SK-N-SH (cell line): ENCODE measurements at regions not wholly inside any gene's neighbourhood (a gene's known extent, or its start where the extent isn't known, plus 50 kb on each side); places are given as distances from the start of the nearest gene placed in this dataset.

Source experiments
- CTCF ChIA-PET: fragments of 300-600, 350-600 bp; formaldehyde crosslinking; extraction: SDS; loops from one replicate; lab custom pipeline; 2021; lab: Yijun Ruan, JAX
- POLR2A ChIA-PET: fragments of 350-600 bp; sonication (Branson Sonifier 250); formaldehyde crosslinking; extraction: SDS; loops from one replicate; lab custom pipeline; 2020; ENCODE audit warnings: antibody characterized with exemption, inconsistent platforms; lab: Yijun Ruan, JAX
- DNase-seq: peaks from one replicate; pipeline ENCODE4 v3.0.0; 2012
- H2AFZ ChIP-seq: fragments of 200-600 bp; sonication (generic); 2 replicates; pipeline ENCODE4 v1.8.1; 2016; ENCODE audit warnings: antibody characterized with exemption, mild to moderate bottlenecking, low read depth
- H3F3A ChIP-seq: fragments of 200-600 bp; sonication (generic); replicated peaks from 2 replicates; pipeline ENCODE3; 2016; ENCODE audit warnings: antibody characterized with exemption, mild to moderate bottlenecking; ENCODE audit not compliant: insufficient read depth
- H3K27ac ChIP-seq, 2 experiments: fragments of 200-500 bp in 1 of 2; fragments of 200-600 bp in 1 of 2; sonication (Bioruptor generic) in 1 of 2; sonication (generic), shearing (Covaris generic) in 1 of 2; 2 replicates each; pipeline versions ENCODE4 v1.5.1 to v1.6.1; 2014 to 2016; ENCODE audit warnings: low read depth in 2 of 2, inconsistent platforms in 1 of 2, low read length in 1 of 2, mild to moderate bottlenecking in 1 of 2, mixed read lengths in 1 of 2
- H3K27me3 ChIP-seq: fragments of 200-600 bp; sonication (generic), shearing (Covaris generic); 2 replicates; pipeline ENCODE4 v1.6.1; 2016; ENCODE audit warnings: mixed run types; ENCODE audit not compliant: insufficient read depth
- H3K36me3 ChIP-seq, 2 experiments: fragments of 200-500 bp in 1 of 2; fragments of 200-600 bp in 1 of 2; sonication (Bioruptor generic) in 1 of 2; sonication (generic) in 1 of 2; replicated peaks in 1 of 2; 2 replicates each; pipeline versions ENCODE3 to v1.5.1; 2014 to 2016; ENCODE audit warnings: low read length in 1 of 2, mild to moderate bottlenecking in 1 of 2; ENCODE audit not compliant: insufficient read depth in 2 of 2, control insufficient read depth in 1 of 2
- H3K4me1 ChIP-seq, 2 experiments: fragments of 200-500 bp in 1 of 2; fragments of 200-600 bp in 1 of 2; sonication (Bioruptor generic) in 1 of 2; sonication (generic), shearing (Covaris generic) in 1 of 2; 2 replicates each; pipeline versions ENCODE4 v1.5.1 to v1.6.1; 2014 to 2016; ENCODE audit warnings: low read depth in 1 of 2, low read length in 1 of 2, mixed run types in 1 of 2; ENCODE audit not compliant: insufficient read depth in 2 of 2, control insufficient read depth in 1 of 2
- H3K4me2 ChIP-seq: fragments of 200-600 bp; sonication (generic), shearing (Covaris generic); 2 replicates; pipeline ENCODE4 v1.6.1; 2017; ENCODE audit warnings: mixed run types
- H3K4me3 ChIP-seq, 2 experiments: fragments of 200-500 bp in 1 of 2; fragments of 200-600 bp in 1 of 2; sonication (Bioruptor generic) in 1 of 2; sonication (generic), shearing (Covaris generic) in 1 of 2; 2 replicates each; pipeline versions ENCODE4 v1.5.1 to v1.8.1; 2014 to 2016; ENCODE audit warnings: low read depth in 2 of 2, inconsistent platforms in 1 of 2, low read length in 1 of 2, mild to moderate bottlenecking in 1 of 2, mixed read lengths in 1 of 2, moderate library complexity in 1 of 2
- H3K79me2 ChIP-seq: fragments of 200-600 bp; sonication (generic); 2 replicates; pipeline ENCODE4 v1.8.1; 2017; ENCODE audit warnings: mild to moderate bottlenecking; ENCODE audit not compliant: insufficient read depth
- H3K9ac ChIP-seq: fragments of 200-600 bp; sonication (generic); 2 replicates; pipeline ENCODE4 v1.6.1; 2017; ENCODE audit warnings: mixed run types
- H3K9me2 ChIP-seq: fragments of 200-600 bp; sonication (generic); 2 replicates; pipeline ENCODE4 v1.6.1; 2017; ENCODE audit warnings: mixed run types
- H3K9me3 ChIP-seq: fragments of 200-600 bp; sonication (generic); 2 replicates; pipeline ENCODE4 v1.6.1; 2017; ENCODE audit warnings: mixed run types, mild to moderate bottlenecking, moderate library complexity
- H4K20me1 ChIP-seq: fragments of 200-600 bp; sonication (generic); 2 replicates; pipeline ENCODE4 v1.6.1; 2017; ENCODE audit warnings: mild to moderate bottlenecking, mixed run types; ENCODE audit not compliant: insufficient read depth
- CHD2 ChIP-seq: fragments of 150-350 bp; IDR thresholded peaks from 2 replicates; pipeline ENCODE4 v1.6.1; 2018; ENCODE audit warnings: low read length; ENCODE audit not compliant: partially characterized antibody
- EZH2phosphoT487 ChIP-seq: fragments of 200-600 bp; sonication (generic); IDR thresholded peaks from 2 replicates; pipeline ENCODE4 v1.6.1; 2017; ENCODE audit warnings: low read depth, mixed run types, mild to moderate bottlenecking, antibody characterized with exemption, moderate library complexity, borderline replicate concordance
- FOXM1 ChIP-seq: IDR thresholded peaks from 2 replicates; pipeline ENCODE4 v1.4.0; 2012; ENCODE audit warnings: low read depth, mild to moderate bottlenecking
- GABPA ChIP-seq: IDR thresholded peaks from 2 replicates; pipeline ENCODE4 v1.4.0; 2012; ENCODE audit warnings: low read depth, mild to moderate bottlenecking
- JUND ChIP-seq: IDR thresholded peaks from 2 replicates; pipeline ENCODE4 v1.4.0; 2012
- MEF2A ChIP-seq: IDR thresholded peaks from 2 replicates; pipeline ENCODE4 v1.4.0; 2012; ENCODE audit warnings: low read depth, borderline replicate concordance
- MXI1 ChIP-seq: IDR thresholded peaks from 2 replicates; pipeline ENCODE4 v1.6.1; 2012; ENCODE audit warnings: mild to moderate bottlenecking, low read depth, low read length, improper control_type of control experiment
- NFIC ChIP-seq: IDR thresholded peaks from 2 replicates; pipeline ENCODE4 v1.4.0; 2012; ENCODE audit warnings: borderline replicate concordance
- NRF1 ChIP-seq: IDR thresholded peaks from 2 replicates; pipeline ENCODE4 v1.6.1; 2012; ENCODE audit warnings: low read depth, mild to moderate bottlenecking, low read length
- POLR2AphosphoS5 ChIP-seq: IDR thresholded peaks from 2 replicates; pipeline ENCODE4 v1.6.1; 2012; ENCODE audit warnings: low read depth, low read length
- TCF12 ChIP-seq: IDR thresholded peaks from 2 replicates; pipeline ENCODE4 v1.4.0; 2012
- TEAD4 ChIP-seq: IDR thresholded peaks from 2 replicates; pipeline ENCODE4 v1.4.0; 2012; ENCODE audit warnings: mild to moderate bottlenecking, borderline replicate concordance; ENCODE audit not compliant: insufficient read depth
- WGBS: methylation state at CpG from one replicate; pipeline ENCODE4 v1.1.6; 2017; ENCODE audit warnings: low lambda C conversion rate; 5-methylcytosine and 5-hydroxymethylcytosine counted together
- TF ChIP-seq, protein P1 (sequence below): fragments of 200-600 bp; sonication (generic); IDR thresholded peaks from 2 replicates; pipeline ENCODE4 v1.6.1; 2017; ENCODE audit warnings: antibody characterized with exemption, mild to moderate bottlenecking, moderate library complexity
- TF ChIP-seq, protein P2 (sequence below): fragments of 150-350 bp; IDR thresholded peaks from 2 replicates; pipeline ENCODE4 v1.6.1; 2016; ENCODE audit warnings: mild to moderate bottlenecking, low read depth, low read length
- TF ChIP-seq, protein P3 (sequence below): IDR thresholded peaks from 2 replicates; pipeline ENCODE4 v1.4.0; 2012; ENCODE audit warnings: low read depth, borderline replicate concordance

DNA sequence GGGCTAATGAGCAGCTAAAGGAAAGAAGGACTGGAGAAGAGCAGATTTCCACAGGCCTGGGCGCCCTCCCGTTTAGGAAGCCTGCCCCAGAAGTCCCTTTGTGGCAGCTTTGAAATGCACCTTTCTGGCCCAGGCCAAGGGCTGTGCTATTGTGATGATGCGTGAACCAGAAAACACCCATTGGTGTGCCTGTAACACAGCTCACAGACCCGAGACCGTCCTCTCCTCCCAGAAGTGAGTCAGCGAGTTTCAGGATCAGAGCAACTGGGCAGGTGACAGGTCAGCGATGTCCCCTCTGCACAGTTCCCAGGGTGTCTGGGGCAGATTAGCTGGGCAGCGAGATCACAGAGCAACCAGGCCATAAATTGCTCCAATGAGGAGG is 71.9 kb upstream of the SULF2 start:
- Histone ChIP-seq H2AFZ (no peak overlapping the region), H3K36me3 (no peaks in the 10 kb centered on the region), H3K27ac (no peak overlapping the region), H4K20me1 (no peaks in the 10 kb centered on the region), H3K4me1 (no peaks in the 10 kb centered on the region; a peak in 1 of 4 replicates), H3K4me2 (no peak overlapping the region), H3K9me3 (no peaks in the 10 kb centered on the region), H3K79me2 (no peaks in the 10 kb centered on the region), H3K27me3 (no peaks in the 10 kb centered on the region), H3F3A (no peaks in the 10 kb centered on the region), H3K4me3 (no peak overlapping the region), H3K9me2 (no peaks in the 10 kb centered on the region), H3K9ac (no peak overlapping the region)
- WGBS, result 59% methylated on average over 5 of the region's 8 CpGs
- POLR2A ChIA-PET, result no interaction called here
- CTCF ChIA-PET, result interaction anchor here (0.7 to 1.2 kb wide), 2 partner anchors 9 to 193 kb away, joined by 3 read pairs; no protein-coding TSS in a partner anchor
- TF ChIP-seq NRF1 (no peak), JUND (no peak), FOXM1 (no peak)
- TF ChIP-seq, protein P1, sequence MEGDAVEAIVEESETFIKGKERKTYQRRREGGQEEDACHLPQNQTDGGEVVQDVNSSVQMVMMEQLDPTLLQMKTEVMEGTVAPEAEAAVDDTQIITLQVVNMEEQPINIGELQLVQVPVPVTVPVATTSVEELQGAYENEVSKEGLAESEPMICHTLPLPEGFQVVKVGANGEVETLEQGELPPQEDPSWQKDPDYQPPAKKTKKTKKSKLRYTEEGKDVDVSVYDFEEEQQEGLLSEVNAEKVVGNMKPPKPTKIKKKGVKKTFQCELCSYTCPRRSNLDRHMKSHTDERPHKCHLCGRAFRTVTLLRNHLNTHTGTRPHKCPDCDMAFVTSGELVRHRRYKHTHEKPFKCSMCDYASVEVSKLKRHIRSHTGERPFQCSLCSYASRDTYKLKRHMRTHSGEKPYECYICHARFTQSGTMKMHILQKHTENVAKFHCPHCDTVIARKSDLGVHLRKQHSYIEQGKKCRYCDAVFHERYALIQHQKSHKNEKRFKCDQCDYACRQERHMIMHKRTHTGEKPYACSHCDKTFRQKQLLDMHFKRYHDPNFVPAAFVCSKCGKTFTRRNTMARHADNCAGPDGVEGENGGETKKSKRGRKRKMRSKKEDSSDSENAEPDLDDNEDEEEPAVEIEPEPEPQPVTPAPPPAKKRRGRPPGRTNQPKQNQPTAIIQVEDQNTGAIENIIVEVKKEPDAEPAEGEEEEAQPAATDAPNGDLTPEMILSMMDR, result no peak
- DNase-seq, result no peak

DNA sequence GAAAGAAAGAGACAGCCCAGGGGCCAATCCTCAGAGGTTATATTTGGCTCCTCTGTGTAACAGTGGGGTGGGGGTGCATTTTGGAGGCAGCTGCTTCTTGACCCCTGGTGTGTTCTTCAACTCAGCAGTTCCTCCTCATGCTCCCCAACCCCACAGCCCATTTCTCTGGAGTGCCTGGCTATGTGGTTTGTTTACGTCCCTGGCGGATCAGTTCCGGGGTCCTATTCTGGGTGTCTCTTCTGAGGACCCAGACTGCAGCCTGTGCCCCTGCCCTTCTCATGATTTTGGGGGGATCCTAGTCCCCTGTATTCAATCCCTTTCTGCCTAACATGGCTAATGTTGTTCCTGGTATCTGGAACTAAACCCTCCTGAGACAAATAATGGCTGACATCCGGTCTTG is 70.5 kb upstream of the SULF2 start:
- no peaks in the 10 kb centered on the region; a peak in 1 of 4 replicates for H3K4me1 ChIP-seq
- ChIA-PET POLR2A (no interaction called here), CTCF (interaction anchor here (1.3 to 1.8 kb wide), 2 partner anchors 8 to 39 kb away, joined by 4 to 5 read pairs; no protein-coding TSS in a partner anchor)
- no peak for DNase-seq
- TF ChIP-seq, protein P2, sequence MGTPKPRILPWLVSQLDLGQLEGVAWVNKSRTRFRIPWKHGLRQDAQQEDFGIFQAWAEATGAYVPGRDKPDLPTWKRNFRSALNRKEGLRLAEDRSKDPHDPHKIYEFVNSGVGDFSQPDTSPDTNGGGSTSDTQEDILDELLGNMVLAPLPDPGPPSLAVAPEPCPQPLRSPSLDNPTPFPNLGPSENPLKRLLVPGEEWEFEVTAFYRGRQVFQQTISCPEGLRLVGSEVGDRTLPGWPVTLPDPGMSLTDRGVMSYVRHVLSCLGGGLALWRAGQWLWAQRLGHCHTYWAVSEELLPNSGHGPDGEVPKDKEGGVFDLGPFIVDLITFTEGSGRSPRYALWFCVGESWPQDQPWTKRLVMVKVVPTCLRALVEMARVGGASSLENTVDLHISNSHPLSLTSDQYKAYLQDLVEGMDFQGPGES, result no peak
- TF ChIP-seq POLR2AphosphoS5, result no peak
- no peak for TF ChIP-seq GABPA
- TF ChIP-seq MXI1, result no peak
- TF ChIP-seq CHD2, result no peak
- no peak for TF ChIP-seq NFIC
- no peak for TF ChIP-seq EZH2phosphoT487
- TF ChIP-seq, protein P3, sequence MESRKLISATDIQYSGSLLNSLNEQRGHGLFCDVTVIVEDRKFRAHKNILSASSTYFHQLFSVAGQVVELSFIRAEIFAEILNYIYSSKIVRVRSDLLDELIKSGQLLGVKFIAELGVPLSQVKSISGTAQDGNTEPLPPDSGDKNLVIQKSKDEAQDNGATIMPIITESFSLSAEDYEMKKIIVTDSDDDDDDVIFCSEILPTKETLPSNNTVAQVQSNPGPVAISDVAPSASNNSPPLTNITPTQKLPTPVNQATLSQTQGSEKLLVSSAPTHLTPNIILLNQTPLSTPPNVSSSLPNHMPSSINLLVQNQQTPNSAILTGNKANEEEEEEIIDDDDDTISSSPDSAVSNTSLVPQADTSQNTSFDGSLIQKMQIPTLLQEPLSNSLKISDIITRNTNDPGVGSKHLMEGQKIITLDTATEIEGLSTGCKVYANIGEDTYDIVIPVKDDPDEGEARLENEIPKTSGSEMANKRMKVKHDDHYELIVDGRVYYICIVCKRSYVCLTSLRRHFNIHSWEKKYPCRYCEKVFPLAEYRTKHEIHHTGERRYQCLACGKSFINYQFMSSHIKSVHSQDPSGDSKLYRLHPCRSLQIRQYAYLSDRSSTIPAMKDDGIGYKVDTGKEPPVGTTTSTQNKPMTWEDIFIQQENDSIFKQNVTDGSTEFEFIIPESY, result no peak
- no peak for TF ChIP-seq TCF12
- TF ChIP-seq MEF2A, result no peak
- TF ChIP-seq TEAD4, result no peak
- no peak overlapping the region for H3K27ac ChIP-seq
- no peaks in the 10 kb centered on the region for H3K9me3 ChIP-seq
- no peaks in the 10 kb centered on the region for H3K9me2 ChIP-seq
- no peaks in the 10 kb centered on the region for H3K79me2 ChIP-seq
- H4K20me1 ChIP-seq, result no peaks in the 10 kb centered on the region
- 94% methylated on average over 4 of the region's 4 CpGs for WGBS
- H3F3A ChIP-seq, result no peaks in the 10 kb centered on the region
- no peaks in the 10 kb centered on the region for H3K36me3 ChIP-seq
- no peaks in the 10 kb centered on the region; the same call in 1 of the 2 replicates for H3K27me3 ChIP-seq
- H3K4me2 ChIP-seq, result no peak overlapping the region
- H3K4me3 ChIP-seq, result no peak overlapping the region
- no peak overlapping the region for H2AFZ ChIP-seq
- no peak overlapping the region for H3K9ac ChIP-seq
